IPS DF 6.9 (cell line): ENCODE measurements at regions not wholly inside any gene's neighbourhood (a gene's known extent, or its start where the extent isn't known, plus 50 kb on each side); places are given as distances from the start of the nearest gene placed in this dataset.

Experiments used
- DNase-seq: peaks from one replicate; pipeline ENCODE4 v3.0.0-alpha.2; 2013; ENCODE audit warnings: low read depth, low spot score
- H3K27ac ChIP-seq: one replicate; pipeline ENCODE4 v1.5.1; 2013; ENCODE audit warnings: low read length, control low read depth
- H3K27me3 ChIP-seq: 2 replicates; pipeline ENCODE4 v1.6.1; 2013; ENCODE audit warnings: mild to moderate bottlenecking, low read length; ENCODE audit not compliant: control insufficient read depth, insufficient read depth
- H3K36me3 ChIP-seq: 2 replicates; pipeline ENCODE4 v1.6.1; 2013; ENCODE audit warnings: low read length; ENCODE audit not compliant: control insufficient read depth, insufficient read depth
- H3K4me1 ChIP-seq: 2 replicates; pipeline ENCODE4 v1.6.1; 2013; ENCODE audit warnings: low read length; ENCODE audit not compliant: control insufficient read depth, insufficient read depth
- H3K4me3 ChIP-seq: 2 replicates; pipeline ENCODE4 v1.5.1; 2013; ENCODE audit warnings: mild to moderate bottlenecking, low read length
- H3K9me3 ChIP-seq: 2 replicates; pipeline ENCODE4 v1.6.1; 2013; ENCODE audit warnings: low read length, inconsistent platforms; ENCODE audit not compliant: control insufficient read depth, insufficient read depth
- WGBS: extraction: QIAGEN DNeasy Blood & Tissue Kit; methylation state at CpG from one replicate; pipeline ENCODE4 v1.1.7; 2013; ENCODE audit warnings: mixed read lengths, missing lambda C conversion rate; ENCODE audit not compliant: insufficient read length, insufficient coverage; 5-methylcytosine and 5-hydroxymethylcytosine counted together

DNA sequence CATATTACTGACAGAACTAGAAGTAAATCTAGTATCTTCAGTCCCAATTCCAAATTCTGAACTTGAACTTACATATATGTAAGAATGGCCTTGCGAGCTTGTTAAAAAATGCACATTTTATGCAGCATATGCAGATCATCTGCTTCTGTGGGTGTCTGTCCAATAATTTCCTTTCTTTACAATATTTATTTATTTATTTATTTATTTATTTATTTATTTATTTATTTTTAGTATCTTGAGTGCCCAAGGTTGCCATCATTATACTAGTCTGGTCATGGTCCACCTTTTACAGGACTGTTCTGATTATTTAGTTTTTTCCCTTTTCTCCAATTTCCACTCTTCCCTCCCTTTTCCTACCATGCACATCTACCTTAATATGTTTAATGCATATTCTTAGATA lies 528.4 kb downstream of the COL12A1 start:
- H3K9me3 ChIP-seq = no peaks in the 10 kb centered on the region
- no peaks in the 10 kb centered on the region for H3K36me3 ChIP-seq
- no peaks in the 10 kb centered on the region for H3K27me3 ChIP-seq
- no peak overlapping the region for H3K4me3 ChIP-seq
- no peaks in the 10 kb centered on the region for H3K4me1 ChIP-seq
- no CpG with 5 or more reads among the region's 1 CpG for WGBS
- DNase-seq = no peak
- no peak overlapping the region for H3K27ac ChIP-seq

GRCh38 chr6:74676906-74677305 lies 528.9 kb downstream of the COL12A1 start:
- no CpG with 5 or more reads among the region's 1 CpG for WGBS

DNA sequence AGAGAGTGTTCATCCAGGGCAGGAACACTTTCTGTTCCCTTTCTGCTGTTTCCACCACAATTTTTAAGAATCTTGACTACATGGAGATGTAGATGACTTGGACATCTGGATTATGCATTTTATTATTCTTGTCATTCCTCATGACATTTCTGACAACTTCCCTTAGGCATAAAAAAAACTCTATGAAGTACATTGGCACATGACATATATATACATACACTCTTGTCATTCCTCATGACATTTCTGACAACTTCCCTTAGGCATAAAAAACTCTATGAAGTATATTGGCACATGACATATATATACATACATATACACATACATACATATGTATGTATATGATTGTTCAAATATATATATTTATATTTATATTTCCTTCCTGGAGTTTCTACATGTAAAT lies 531.5 kb downstream of the COL12A1 start:
- no peak for DNase-seq
- no peaks in the 10 kb centered on the region for H3K9me3 ChIP-seq
- no peak overlapping the region for H3K27ac ChIP-seq

More at GRCh38 chr6:74676906-74677305, 528.9 kb downstream of the COL12A1 start:
- no peak for DNase-seq
- Histone ChIP-seq H3K4me1 (no peaks in the 10 kb centered on the region), H3K27me3 (no peaks in the 10 kb centered on the region), H3K36me3 (no peaks in the 10 kb centered on the region), H3K9me3 (no peaks in the 10 kb centered on the region), H3K27ac (no peak overlapping the region), H3K4me3 (no peak overlapping the region)

DNA sequence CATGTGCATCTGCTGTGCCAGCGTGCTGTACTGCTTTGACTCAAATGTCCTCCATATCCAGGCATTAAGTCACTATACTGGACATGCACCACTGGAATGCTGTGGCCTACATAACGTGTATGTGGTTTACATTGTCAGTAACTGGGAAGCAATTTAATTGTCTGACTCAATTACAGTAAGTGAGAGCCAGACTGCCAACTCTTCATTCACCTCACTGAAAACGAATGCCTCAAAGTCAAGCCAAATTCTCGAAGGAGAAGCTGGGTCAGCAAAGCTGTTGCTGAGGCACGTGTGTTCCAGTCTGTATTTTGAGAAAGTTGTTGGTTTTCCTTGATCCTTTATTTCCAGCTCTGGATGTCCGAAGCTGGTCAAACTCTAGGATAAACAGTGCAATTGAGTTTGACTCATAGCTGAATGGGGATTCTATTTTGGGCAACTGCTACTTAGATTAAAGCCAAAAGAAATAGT lies 534.3 kb downstream of the COL12A1 start:
- no peak for DNase-seq
- no peak overlapping the region for H3K4me3 ChIP-seq
- no peaks in the 10 kb centered on the region for H3K9me3 ChIP-seq
- no peak overlapping the region for H3K27ac ChIP-seq
- no peaks in the 10 kb centered on the region for H3K27me3 ChIP-seq
- H3K36me3 ChIP-seq = no peaks in the 10 kb centered on the region
- H3K4me1 ChIP-seq = no peaks in the 10 kb centered on the region
- WGBS = no CpG with 5 or more reads among the region's 6 CpGs

More for the DNA sequence above, 531.5 kb downstream of the COL12A1 start:
- H3K36me3 ChIP-seq = no peaks in the 10 kb centered on the region
- H3K27me3 ChIP-seq = no peaks in the 10 kb centered on the region
- H3K4me3 ChIP-seq = no peak overlapping the region
- H3K4me1 ChIP-seq = no peaks in the 10 kb centered on the region

DNA sequence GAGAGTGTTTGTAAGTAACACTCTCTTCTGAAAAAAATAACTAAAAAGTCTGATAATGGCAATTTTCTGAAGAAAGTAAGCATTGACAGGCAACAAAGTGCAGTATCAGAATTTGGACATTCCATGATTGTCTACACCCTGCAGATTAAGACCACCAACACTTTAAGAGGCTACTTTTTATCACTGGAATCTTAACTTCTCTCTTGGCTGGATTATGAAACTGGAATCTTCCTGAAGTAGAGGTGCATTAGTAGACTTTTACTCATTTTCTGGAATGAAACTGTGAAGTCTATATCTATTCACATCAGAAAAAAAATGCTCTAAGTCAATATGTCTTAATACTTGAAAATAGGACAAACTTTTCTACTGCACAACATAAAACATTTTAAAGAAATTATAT lies 547.5 kb downstream of the COL12A1 start:
- Histone ChIP-seq H3K4me1 (no peaks in the 10 kb centered on the region), H3K27me3 (no peaks in the 10 kb centered on the region), H3K4me3 (no peak overlapping the region), H3K27ac (no peak overlapping the region), H3K36me3 (no peaks in the 10 kb centered on the region), H3K9me3 (peaks cover 2% of the 10 kb centered on the region)
- DNase-seq = no peak

DNA sequence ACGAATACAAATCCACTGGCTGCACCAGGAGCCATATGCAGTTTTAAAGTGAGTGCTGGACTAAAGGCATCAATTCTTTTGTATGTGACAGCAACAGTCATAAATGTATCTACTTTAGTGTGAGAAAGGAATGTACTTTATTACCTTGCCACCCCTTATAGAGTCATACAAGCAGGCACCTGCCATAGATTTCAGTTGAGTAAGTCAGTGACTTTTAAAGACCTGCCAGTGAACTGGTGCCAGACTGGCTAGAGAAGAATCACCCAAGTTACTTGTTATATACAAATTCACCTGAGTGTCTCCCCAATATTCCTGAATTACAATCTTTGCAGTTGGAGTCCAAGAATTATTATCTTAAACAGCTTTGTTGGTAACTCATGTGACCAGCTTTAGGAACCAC lies 547.9 kb downstream of the COL12A1 start:
- Histone ChIP-seq H3K27ac (no peak overlapping the region), H3K4me1 (no peaks in the 10 kb centered on the region), H3K4me3 (no peak overlapping the region), H3K27me3 (no peaks in the 10 kb centered on the region), H3K9me3 (peaks cover 2% of the 10 kb centered on the region), H3K36me3 (no peaks in the 10 kb centered on the region)
- no CpG with 5 or more reads among the region's 1 CpG for WGBS
- no peak for DNase-seq

- no peaks in the 10 kb centered on the region for H3K27me3 ChIP-seq
- no peaks in the 10 kb centered on the region for H3K4me1 ChIP-seq
- H3K4me3 ChIP-seq = no peak overlapping the region
- H3K9me3 ChIP-seq = peaks cover 2% of the 10 kb centered on the region
- no peak overlapping the region for H3K27ac ChIP-seq
- H3K36me3 ChIP-seq = no peaks in the 10 kb centered on the region
- no peak for DNase-seq
- WGBS = no CpG with 5 or more reads among the region's 2 CpGs
Observed at GRCh38 chr6:74657011-74657410, 548.8 kb downstream of the COL12A1 start.

GRCh38 chr6:74656453-74656852 lies 549.4 kb downstream of the COL12A1 start:
- DNase-seq = no peak
- WGBS = no CpG with 5 or more reads among the region's 1 CpG
- H3K36me3 ChIP-seq = no peaks in the 10 kb centered on the region
- H3K9me3 ChIP-seq = peaks cover 2% of the 10 kb centered on the region
- no peaks in the 10 kb centered on the region for H3K4me1 ChIP-seq
- no peak overlapping the region for H3K27ac ChIP-seq
- no peaks in the 10 kb centered on the region for H3K27me3 ChIP-seq
- no peak overlapping the region for H3K4me3 ChIP-seq

DNA sequence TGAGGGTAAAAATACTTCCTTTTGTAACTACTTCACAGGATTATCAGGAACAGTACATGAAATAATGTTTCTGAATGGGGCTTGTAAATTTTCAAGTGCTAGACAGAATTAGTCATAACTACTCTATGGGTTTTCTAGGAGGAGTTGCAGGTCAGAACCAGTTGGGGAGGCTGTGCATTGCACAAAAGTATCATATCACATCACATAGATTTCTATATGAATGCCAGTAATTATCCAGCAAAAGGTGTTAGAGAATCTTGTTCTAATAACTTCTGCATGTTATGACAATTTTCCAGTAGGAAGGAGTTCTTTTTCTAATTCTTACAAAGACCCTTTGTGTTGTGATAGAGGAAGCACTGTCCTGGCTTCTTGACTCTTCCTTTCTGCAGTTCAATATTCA lies 551.6 kb downstream of the COL12A1 start:
- DNase-seq = no peak
- no peaks in the 10 kb centered on the region for H3K9me3 ChIP-seq
- no peak overlapping the region for H3K27ac ChIP-seq
- no peak overlapping the region for H3K4me3 ChIP-seq
- no peaks in the 10 kb centered on the region for H3K4me1 ChIP-seq
- no peaks in the 10 kb centered on the region for H3K36me3 ChIP-seq
- no peaks in the 10 kb centered on the region for H3K27me3 ChIP-seq

DNA sequence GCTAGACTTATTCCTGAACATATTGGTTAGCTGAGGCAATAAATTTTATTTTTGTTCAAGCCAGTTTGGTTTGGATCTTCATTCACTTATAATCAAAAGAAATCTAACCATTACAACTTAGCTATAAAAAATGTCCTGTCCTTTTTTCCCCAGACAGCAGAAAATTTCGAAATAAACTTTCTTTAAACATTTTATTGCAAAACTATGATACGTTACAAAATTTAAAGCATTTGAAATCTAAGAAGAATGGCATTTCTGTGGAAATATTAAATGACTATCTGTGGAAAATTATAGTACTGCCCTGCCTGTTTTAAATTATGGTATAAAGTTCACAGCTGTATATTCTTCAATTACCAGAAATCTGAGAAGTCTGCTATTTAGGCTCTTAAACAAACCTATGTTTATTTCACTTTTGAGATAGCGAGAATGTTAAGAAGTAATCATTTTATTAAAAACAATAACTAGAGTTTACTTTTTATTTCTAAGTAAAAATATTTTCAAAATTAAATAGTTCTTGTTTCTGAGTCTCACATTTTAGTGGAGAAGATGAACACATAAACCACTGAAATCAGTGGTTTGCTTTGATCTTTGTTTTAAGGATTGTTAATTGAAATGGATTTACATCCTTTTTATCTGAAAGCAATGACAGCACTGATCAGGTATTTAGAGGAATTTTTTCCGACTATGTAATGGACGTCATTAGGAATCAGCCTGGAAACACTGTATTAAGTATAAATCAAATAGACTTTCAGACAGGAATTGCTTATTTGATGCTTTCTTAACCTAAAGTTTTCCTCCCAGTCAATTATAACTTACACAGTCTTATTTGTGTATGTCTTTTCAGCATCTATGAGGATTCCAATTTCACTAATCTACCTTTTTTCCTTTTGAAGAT lies 553.7 kb downstream of the COL12A1 start:
- Histone ChIP-seq H3K9me3 (no peaks in the 10 kb centered on the region), H3K27me3 (no peaks in the 10 kb centered on the region), H3K4me1 (no peaks in the 10 kb centered on the region), H3K4me3 (no peak overlapping the region), H3K36me3 (no peaks in the 10 kb centered on the region), H3K27ac (no peak overlapping the region)
- 100% methylated on average over 2 of the region's 5 CpGs for WGBS
- DNase-seq = no peak

DNA sequence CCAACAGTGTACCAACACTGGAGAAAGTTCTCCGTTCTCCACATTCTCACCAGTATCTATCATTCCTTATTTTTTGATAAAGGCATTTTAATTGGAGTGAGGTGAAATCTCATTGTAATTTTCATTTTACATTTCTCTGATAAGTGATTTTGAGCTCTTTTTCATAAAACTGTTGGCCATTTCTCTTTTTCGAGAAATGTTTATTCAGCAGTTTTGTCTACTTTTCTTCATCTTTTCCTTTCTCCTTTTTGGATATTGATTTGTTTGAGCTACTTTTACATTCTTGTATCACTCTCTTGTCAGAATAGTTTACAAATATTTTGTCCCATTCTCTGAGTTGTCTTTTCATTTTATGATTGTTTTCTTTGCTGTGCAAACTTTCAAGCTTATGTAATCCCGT lies 555.2 kb downstream of the COL12A1 start:
- DNase-seq = no peak
- WGBS = no CpG with 5 or more reads among the region's 3 CpGs
- Histone ChIP-seq H3K4me1 (peaks cover 2% of the 10 kb centered on the region; the same call in 1 of the 2 replicates), H3K36me3 (no peaks in the 10 kb centered on the region), H3K27me3 (no peaks in the 10 kb centered on the region), H3K4me3 (no peak overlapping the region), H3K9me3 (no peaks in the 10 kb centered on the region), H3K27ac (no peak overlapping the region)
